HTR-8/SVneo (cell line): ENCODE measurements at regions not wholly inside any gene's neighbourhood (a gene's known extent, or its start where the extent isn't known, plus 50 kb on each side); places are given as distances from the start of the nearest gene placed in this dataset.
"Not testable (repeated sequence)": the region's sequence is repeated elsewhere in the genome, so short reads cannot be mapped to it uniquely, and the experiment has no call there.

Source experiments
- DNase-seq: peaks from one replicate; pipeline ENCODE4 v3.0.0; 2011; ENCODE audit warnings: low spot score, mixed read lengths; ENCODE audit not compliant: insufficient read length
- FAIRE-seq: peaks from 2 replicates; lab custom pipeline; 2011; peaks lifted over from hg19 to GRCh38; lab: Jason Lieb, UNC

GRCh38 chr16:72729552-72729951 is 318.4 kb downstream of the ZFHX3 start:
- not testable (repeated sequence) for FAIRE-seq, DNase-seq

GRCh38 chr16:72728516-72728915 is 319.4 kb downstream of the ZFHX3 start:
- DNase-seq (no peak), FAIRE-seq (no peak)

GRCh38 chr16:72727565-72727964 is 320.4 kb downstream of the ZFHX3 start:
- DNase-seq (no peak), FAIRE-seq (no peak)

- FAIRE-seq (no peak), DNase-seq (no peak)
These were observed 322.3 kb downstream of the ZFHX3 start for GRCh38 chr16:72725643-72726042.

GRCh38 chr16:72723781-72724180 is 324.1 kb downstream of the ZFHX3 start:
- no peak for DNase-seq
- no peak for FAIRE-seq

- FAIRE-seq (no peak), DNase-seq (no peak)
These were observed 325.4 kb downstream of the ZFHX3 start for GRCh38 chr16:72722552-72722951.

GRCh38 chr16:72721981-72722380 is 325.9 kb downstream of the ZFHX3 start:
- no peak for FAIRE-seq

GRCh38 chr16:72715267-72715666 is 332.7 kb downstream of the ZFHX3 start:
- no peak for FAIRE-seq

More at GRCh38 chr16:72721981-72722380, 325.9 kb downstream of the ZFHX3 start:
- DNase-seq: no peak

GRCh38 chr16:72711823-72712222 is 336.1 kb downstream of the ZFHX3 start:
- FAIRE-seq (no peak), DNase-seq (no peak)

More at GRCh38 chr16:72715267-72715666, 332.7 kb downstream of the ZFHX3 start:
- DNase-seq: no peak

GRCh38 chr16:72705801-72706200 is 342.1 kb downstream of the ZFHX3 start:
- DNase-seq: no peak
- FAIRE-seq: no peak

GRCh38 chr16:72704746-72705372 is 343.1 kb downstream of the ZFHX3 start:
- DNase-seq: no peak
- FAIRE-seq: no peak

- no peak for DNase-seq
- no peak for FAIRE-seq
These were observed 358.1 kb downstream of the ZFHX3 start for GRCh38 chr16:72689851-72690250.

- DNase-seq: no peak
- FAIRE-seq: no peak
These were observed 367.2 kb downstream of the ZFHX3 start for GRCh38 chr16:72680732-72681131.

- FAIRE-seq: no peak
- DNase-seq: no peak
These were observed 368.1 kb downstream of the ZFHX3 start for GRCh38 chr16:72679856-72680255.

- DNase-seq: no peak
- FAIRE-seq: no peak
These were observed 370.1 kb downstream of the ZFHX3 start for GRCh38 chr16:72677662-72678447.

- no peak for DNase-seq
- no peak for FAIRE-seq
These were observed 374.8 kb downstream of the ZFHX3 start for GRCh38 chr16:72673118-72673517.

GRCh38 chr16:72666267-72666666 is 381.7 kb downstream of the ZFHX3 start:
- FAIRE-seq: no peak
- no peak for DNase-seq

- FAIRE-seq (no peak), DNase-seq (no peak)
These were observed 382.2 kb downstream of the ZFHX3 start for GRCh38 chr16:72665701-72666100.

- DNase-seq (peak; percentile 98), FAIRE-seq (peak; percentile 31)
These were observed 383.2 kb downstream of the ZFHX3 start for GRCh38 chr16:72664509-72665408.

- DNase-seq: no peak
- no peak for FAIRE-seq
These were observed 383.8 kb downstream of the ZFHX3 start for GRCh38 chr16:72664056-72664508.
